ENCODE measurements at regions not wholly inside any gene's neighbourhood (a gene's known extent, or its start where the extent isn't known, plus 50 kb on each side); places are given as distances from the start of the nearest gene placed in this dataset.

DNA sequence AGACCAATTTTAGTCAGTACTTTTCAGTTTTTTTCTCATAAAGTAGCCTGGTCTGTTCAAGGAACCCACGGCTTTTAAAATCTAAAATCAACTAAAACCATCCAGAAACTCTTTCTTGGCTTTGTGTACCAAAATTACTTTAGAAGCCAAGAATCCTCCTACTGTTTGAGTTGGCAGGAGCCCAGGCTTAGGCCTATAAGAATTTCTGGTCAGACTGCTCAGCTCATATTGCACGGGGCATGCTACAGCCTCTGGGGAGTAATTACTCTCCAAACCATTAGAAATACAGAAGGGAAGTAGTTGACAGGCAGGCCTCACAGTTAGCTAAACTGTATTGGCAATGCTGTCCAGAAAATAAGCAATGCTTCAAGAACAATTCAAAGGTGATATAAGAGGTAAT, 1862.9 kb upstream of the RAG2 start:
- H3K27ac ChIP-seq (replicated peaks) = no peak overlapping the region
- TF ChIP-seq, protein P1, sequence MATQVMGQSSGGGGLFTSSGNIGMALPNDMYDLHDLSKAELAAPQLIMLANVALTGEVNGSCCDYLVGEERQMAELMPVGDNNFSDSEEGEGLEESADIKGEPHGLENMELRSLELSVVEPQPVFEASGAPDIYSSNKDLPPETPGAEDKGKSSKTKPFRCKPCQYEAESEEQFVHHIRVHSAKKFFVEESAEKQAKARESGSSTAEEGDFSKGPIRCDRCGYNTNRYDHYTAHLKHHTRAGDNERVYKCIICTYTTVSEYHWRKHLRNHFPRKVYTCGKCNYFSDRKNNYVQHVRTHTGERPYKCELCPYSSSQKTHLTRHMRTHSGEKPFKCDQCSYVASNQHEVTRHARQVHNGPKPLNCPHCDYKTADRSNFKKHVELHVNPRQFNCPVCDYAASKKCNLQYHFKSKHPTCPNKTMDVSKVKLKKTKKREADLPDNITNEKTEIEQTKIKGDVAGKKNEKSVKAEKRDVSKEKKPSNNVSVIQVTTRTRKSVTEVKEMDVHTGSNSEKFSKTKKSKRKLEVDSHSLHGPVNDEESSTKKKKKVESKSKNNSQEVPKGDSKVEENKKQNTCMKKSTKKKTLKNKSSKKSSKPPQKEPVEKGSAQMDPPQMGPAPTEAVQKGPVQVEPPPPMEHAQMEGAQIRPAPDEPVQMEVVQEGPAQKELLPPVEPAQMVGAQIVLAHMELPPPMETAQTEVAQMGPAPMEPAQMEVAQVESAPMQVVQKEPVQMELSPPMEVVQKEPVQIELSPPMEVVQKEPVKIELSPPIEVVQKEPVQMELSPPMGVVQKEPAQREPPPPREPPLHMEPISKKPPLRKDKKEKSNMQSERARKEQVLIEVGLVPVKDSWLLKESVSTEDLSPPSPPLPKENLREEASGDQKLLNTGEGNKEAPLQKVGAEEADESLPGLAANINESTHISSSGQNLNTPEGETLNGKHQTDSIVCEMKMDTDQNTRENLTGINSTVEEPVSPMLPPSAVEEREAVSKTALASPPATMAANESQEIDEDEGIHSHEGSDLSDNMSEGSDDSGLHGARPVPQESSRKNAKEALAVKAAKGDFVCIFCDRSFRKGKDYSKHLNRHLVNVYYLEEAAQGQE (IDR thresholded peaks at IDR 0.05; ENCODE audit: insufficient replicate concordance, low read depth) = no peak
- TF ChIP-seq GABPA (IDR thresholded peaks at IDR 0.05; ENCODE audit: low read depth) (no peak), SPI1 (IDR thresholded peaks at IDR 0.05; ENCODE audit: borderline replicate concordance, low read depth) (no peak), POLR2AphosphoS5 (IDR thresholded peaks at IDR 0.05; ENCODE audit: low read depth) (no peak)
- TF ChIP-seq, protein P2, sequence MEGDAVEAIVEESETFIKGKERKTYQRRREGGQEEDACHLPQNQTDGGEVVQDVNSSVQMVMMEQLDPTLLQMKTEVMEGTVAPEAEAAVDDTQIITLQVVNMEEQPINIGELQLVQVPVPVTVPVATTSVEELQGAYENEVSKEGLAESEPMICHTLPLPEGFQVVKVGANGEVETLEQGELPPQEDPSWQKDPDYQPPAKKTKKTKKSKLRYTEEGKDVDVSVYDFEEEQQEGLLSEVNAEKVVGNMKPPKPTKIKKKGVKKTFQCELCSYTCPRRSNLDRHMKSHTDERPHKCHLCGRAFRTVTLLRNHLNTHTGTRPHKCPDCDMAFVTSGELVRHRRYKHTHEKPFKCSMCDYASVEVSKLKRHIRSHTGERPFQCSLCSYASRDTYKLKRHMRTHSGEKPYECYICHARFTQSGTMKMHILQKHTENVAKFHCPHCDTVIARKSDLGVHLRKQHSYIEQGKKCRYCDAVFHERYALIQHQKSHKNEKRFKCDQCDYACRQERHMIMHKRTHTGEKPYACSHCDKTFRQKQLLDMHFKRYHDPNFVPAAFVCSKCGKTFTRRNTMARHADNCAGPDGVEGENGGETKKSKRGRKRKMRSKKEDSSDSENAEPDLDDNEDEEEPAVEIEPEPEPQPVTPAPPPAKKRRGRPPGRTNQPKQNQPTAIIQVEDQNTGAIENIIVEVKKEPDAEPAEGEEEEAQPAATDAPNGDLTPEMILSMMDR (IDR thresholded peaks at IDR 0.05; ENCODE audit: insufficient read depth, low read length) = no peak
- no peak overlapping the region for H3K4me3 ChIP-seq (replicated peaks; ENCODE audit: insufficient read depth, low read length)
- H3K27me3 ChIP-seq (ENCODE audit: insufficient read depth, poor library complexity, severe bottlenecking) = no peaks in the 10 kb centered on the region
- no peak for DNase-seq (ENCODE audit: low read depth in 1 of 2, low spot score in 1 of 2)

DNA sequence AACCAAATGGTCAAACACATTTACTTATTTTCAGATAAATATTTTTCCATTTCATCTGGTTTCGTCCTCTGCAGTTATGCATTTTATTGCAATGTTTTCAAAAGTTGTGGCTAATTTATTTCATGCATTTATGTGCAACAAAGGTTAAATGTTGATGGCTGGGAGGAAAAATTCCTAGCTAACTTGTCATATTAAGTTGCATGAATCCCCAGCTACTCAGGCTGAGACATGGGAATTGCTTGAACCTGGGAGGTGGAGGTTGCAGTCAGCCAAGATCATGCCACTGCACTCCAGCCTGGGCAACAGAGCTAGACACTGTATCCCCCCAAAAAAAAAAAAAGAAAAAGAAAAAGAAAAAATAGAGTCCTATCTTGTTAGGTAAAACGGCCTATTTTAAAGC, 1862.4 kb upstream of the RAG2 start:
- no peak for DNase-seq (ENCODE audit: low read depth in 1 of 2, low spot score in 1 of 2)
- TF ChIP-seq, protein P1 (IDR thresholded peaks at IDR 0.05; ENCODE audit: insufficient replicate concordance, low read depth) = no peak
- no peak for TF ChIP-seq SPI1 (IDR thresholded peaks at IDR 0.05; ENCODE audit: borderline replicate concordance, low read depth)
- no peak for TF ChIP-seq POLR2AphosphoS5 (IDR thresholded peaks at IDR 0.05; ENCODE audit: low read depth)
- Histone ChIP-seq H3K27me3 (ENCODE audit: insufficient read depth, poor library complexity, severe bottlenecking) (no peaks in the 10 kb centered on the region), H3K27ac (replicated peaks) (no peak overlapping the region), H3K4me3 (replicated peaks; ENCODE audit: insufficient read depth, low read length) (no peak overlapping the region)

DNA sequence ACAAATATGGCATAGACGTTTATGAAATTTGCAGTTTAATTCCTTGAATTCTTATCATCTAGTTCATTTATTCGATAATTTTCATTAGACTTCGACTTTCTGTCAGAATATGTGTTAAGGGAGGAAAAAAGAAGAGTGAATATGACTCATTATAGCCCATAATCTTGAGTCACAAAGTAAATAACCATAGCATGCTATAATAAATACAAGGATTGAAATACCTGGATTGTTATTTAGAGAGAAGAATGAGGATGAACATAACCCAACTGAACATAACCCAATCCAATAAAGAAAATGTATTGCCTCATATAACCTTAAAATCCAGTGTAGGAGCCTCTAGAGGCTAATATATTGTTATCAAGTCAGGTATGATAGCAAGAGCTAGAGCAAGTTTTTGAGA, 1858.3 kb upstream of the RAG2 start:
- Histone ChIP-seq H3K4me3 (replicated peaks; ENCODE audit: insufficient read depth, low read length) (no peak overlapping the region), H3K27ac (replicated peaks) (no peak overlapping the region), H3K27me3 (ENCODE audit: insufficient read depth, poor library complexity, severe bottlenecking) (no peaks in the 10 kb centered on the region)
- no peak for DNase-seq (ENCODE audit: low read depth in 1 of 2, low spot score in 1 of 2)
- no peak for TF ChIP-seq SPI1 (IDR thresholded peaks at IDR 0.05; ENCODE audit: borderline replicate concordance, low read depth)
- TF ChIP-seq GABPA (IDR thresholded peaks at IDR 0.05; ENCODE audit: low read depth) = no peak
- TF ChIP-seq POLR2AphosphoS5 (IDR thresholded peaks at IDR 0.05; ENCODE audit: low read depth) = no peak
- TF ChIP-seq, protein P1 (IDR thresholded peaks at IDR 0.05; ENCODE audit: insufficient replicate concordance, low read depth) = no peak
- TF ChIP-seq, protein P2 (IDR thresholded peaks at IDR 0.05; ENCODE audit: insufficient read depth, low read length) = no peak

Data from HL-60 (cell line).